HG02610 (cell line): ENCODE measurements at regions not wholly inside any gene's neighbourhood (a gene's known extent, or its start where the extent isn't known, plus 50 kb on each side); places are given as distances from the start of the nearest gene placed in this dataset.

ENCODE experiments used
- ATAC-seq: cut with Tn5 transposase; IDR thresholded peaks from one replicate; pipeline ENCODE4 v1.9.1; 2021; ENCODE audit warnings: mild to moderate bottlenecking, moderate library complexity; ENCODE audit not compliant: unreplicated experiment

DNA sequence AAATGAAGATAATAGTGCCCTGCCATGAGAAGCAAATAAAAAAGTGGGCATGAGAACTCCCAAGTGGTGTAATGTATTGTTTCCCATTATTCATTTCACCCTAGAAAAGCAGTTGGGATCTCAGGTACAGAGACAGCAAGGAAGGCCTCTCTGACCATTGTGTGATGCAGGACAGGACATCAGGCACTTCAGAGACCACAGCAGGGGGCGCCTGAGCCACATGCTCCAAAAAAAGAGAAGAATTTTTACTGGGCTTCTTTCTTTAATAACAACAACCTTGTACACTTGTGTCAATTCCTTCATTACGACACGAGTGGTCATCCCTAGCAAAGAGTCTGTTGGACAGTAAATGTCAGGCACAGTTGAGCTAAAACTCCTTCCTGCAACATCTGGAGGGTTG, 533.3 kb downstream of the OMA1 start:
- no peak for ATAC-seq

DNA sequence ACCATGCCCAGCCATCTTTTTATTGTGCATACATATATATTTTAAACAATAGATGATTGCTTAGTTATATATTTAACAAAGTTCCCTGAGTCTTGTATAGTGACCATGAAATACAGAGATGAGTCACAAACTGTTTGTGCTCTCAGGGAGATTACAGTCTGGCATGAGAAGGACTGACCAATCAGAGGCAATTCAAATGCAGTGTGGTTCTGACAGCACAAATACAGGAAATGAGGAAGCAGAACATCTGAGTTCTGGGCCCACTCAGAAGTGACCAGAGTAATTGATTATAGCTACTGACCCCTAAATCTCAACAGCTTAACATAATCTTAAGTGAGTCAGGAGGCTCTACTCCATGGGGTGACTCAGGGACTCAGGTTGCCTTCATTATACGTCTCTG, 534.5 kb downstream of the OMA1 start:
- ATAC-seq = no peak

DNA sequence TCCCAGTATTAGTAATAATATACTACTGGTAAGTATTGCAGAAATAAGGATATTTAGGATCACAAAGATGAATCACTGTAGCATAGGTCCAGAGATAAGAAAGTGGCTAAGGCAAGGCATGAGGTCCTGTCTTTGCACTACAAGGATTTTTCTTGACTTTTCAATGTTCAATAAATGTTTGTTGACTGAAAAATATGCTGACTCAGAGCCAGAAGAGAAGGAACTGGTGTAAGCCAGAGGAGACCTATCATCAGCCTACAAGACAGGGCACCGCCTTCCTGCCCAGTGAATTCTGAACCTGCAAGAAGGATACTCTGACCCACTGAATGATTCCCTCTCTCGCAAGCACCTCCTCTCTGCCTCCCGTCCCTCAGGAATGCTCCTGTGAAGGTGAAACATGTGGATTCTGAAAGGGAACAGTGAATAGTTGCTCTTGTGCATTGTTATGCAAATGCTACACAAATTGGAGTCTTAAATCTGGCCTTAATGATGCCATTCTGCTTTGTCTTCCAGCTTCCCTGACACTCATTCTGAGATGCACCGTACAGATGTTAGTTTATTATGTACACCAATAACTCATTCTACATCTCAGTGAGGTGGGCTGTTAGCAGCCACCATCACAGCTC, 540.0 kb downstream of the OMA1 start:
- ATAC-seq = no peak

DNA sequence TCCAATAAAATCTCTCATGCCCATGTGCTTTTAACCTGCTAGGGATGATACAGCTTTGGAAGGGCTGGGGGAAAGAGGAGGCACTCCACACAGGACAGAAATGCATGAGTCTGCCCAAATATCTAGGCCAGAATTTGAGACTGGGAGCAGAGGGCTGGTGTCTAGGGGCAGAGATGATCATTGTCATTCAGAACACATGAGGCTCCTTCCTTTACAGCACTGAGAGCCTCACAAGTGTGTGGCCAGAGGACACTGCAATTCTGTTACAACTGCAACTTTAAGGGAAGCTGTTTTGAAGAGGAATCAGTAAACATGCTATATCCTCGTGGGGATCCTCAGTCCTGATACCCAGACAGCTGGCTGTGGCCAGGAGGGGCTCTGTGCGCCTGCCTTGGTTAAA, 541.3 kb downstream of the OMA1 start:
- ATAC-seq = no peak

DNA sequence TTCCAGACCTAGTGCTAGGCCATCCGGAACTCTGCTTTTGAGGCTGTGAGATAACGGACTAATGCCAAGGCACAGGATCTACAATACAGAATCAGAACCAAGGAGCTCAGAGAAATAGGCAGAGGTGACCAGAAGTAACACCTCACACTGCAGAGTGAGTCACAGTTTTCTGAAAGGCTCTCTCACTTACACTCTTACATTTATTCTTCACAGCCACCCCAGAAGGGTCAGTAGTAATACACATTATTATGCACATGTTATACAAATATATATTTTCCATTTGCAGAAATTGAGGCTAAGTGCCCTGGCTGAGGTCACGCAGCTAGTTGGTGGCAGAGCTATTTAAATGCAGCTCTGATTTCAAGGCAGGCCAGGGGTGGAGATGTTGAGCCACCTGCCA, 542.5 kb downstream of the OMA1 start:
- ATAC-seq = no peak

DNA sequence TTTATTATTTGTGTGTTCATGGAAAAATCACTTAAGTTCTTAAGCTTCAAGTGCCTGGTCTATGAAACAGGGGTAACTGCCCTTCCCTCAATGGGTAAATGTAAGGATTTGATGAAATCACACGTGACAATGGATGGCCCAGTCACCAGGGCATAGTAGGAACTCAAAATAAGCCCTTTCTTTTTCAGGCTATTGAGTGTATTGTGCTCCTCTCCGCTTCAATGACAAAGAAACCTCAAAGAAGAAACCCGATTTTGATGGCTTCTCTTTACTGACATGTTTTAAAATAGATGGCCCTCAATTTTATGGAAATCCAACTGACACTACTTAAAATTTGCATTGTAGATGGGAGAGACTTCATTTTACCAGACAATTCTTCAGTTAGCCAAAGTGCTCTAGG, 543.5 kb downstream of the OMA1 start:
- ATAC-seq = no peak

DNA sequence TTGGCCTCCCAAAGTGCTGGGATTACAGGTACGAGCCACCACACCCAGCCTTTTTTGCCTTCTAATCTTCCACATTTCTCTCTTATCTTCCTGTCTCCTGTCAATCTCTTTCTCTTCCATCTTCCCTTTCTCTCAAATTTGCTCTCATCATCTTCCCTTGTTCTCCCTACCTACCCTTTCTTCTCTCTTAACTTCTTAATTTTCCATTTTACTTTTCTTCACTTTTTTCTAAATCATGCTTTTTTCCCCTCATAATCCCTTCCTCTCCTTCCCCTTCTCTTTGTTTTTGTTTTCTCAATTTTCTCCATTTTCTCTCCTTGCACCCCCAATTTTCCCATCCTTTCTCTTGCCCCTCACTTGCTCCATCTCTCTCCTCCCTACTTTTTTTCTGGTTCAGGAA, 545.7 kb downstream of the OMA1 start:
- ATAC-seq = no peak

DNA sequence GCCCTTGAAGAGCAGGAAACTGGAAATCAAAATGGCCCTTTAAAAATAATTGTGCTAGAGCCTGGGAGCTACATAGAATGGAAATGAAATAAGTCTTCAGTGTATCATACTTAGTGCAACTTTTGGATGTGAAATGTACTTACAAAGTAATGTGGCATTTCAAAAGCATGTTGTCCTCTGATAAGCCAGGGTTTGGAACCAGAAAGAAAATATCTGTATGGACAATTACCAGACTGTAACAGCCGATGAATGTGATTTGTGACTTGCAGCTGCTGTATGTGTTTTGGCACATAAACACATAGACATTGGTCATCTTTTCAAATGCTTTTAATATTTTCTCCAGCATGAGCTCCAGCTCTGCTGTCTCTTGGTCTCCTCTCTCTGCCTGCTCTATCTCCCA, 546.4 kb downstream of the OMA1 start:
- no peak for ATAC-seq

DNA sequence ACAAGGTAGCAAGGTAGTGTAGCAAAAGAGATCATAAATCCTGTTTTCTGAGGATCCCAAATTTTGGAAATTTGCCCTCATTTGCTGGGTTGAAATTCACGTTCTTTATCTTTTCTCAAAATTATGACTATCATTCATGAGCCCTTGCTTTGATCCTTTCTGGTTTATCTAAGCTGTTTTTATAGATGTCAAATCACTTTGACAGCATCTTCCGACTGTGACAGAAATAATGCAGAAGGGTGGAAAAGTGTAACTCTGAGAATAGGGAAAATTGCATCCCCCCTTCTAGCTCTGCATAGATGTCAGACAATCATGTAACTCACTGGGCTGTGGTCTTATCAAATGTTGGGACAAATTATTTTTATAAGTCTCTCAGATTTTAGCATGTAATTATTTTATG, 550.1 kb downstream of the OMA1 start:
- no peak for ATAC-seq

DNA sequence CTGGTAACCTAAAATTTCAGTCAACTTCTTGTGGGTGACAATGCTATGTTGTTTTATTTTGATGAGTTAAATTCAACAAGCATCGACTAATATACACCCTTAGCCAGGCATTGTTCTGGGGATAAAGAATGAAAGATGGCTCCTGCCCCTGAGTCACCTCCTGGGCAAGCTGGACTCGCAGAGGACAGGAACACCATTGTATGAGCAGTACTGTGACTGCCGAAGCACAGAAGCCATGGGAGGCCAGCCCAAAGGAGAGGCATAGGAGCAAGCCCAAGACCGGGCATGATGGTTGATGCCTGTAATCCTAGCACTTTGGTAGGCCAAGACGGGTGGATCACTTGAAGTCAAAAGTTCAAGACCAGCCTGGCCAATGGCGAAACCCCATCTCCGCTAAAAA, 555.2 kb downstream of the OMA1 start:
- no peak for ATAC-seq

DNA sequence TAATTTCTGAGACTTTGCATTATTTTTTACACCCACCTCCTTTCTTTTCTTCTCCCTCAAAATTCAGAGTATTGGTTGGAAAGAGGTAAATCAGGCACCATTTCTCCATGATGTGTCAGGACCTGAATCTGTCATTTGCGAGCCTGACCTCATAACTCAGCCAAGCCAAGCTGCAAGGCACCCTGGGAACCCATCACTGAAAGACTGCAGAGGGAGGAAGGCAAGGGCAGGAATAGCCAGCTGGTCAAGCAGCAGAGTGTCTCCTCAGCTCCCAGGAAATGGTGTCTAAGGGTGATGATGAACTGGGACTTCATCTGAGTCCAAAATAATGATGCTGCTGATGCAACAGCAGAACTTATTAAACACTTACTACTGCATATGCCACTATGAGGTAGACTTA, 556.6 kb downstream of the OMA1 start:
- no peak for ATAC-seq

DNA sequence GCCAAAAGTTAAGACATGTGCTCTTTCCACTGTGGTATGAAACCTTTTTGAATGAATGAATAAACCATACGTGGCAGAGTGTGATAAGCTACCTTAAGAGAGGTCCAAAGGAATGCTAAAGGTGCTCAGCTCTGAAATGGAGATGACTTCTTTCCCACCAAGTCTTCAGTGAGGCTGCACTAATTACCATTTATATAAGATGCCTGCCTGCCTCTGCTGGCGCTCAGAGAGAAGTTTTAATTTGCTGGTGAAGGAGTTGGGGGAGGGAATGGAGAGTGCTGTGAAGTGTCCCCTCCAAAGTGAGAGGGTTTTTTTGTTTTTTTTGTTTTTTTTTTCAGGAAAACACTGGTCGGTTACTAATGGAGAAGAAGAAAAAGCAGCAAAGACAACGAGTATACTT, 559.0 kb downstream of the OMA1 start:
- no peak for ATAC-seq

DNA sequence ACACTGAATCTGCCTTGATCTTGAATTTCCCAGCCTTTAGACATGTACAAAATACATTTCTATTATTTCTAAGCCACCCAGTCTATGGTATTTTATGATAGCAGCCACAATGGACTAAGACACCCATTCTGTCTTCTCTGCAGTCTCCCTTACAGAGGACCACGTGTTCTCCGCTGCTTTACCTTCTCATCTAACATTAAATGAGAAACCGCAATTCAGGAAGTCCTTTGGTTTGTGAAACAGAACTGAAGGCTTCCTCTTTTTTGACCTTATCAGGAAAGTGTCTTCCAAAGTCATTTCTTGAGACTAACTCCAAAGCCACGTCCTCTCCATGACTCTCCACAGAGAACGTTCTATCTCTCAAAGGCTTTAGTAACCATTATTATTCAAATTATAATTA, 560.1 kb downstream of the OMA1 start:
- no peak for ATAC-seq

DNA sequence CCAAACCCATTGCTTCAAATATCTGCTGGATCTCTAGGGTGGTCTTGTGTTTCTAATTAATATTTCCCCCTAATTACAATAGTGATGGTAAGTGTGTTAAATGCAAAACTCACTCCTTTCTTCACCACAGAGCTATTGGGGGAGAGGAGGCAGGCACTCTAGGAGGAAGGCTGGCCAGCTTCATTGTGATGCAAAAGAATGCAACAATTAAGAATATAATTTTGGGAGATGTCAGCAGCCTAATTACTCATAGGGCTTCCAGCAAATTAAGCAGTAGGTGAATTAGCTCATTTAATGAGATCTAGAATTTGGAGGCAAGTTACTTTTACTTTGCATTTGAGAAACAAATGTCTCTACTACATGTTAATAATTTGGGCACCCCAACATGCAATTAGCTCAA, 560.4 kb upstream of the DAB1 start:
- ATAC-seq = no peak

DNA sequence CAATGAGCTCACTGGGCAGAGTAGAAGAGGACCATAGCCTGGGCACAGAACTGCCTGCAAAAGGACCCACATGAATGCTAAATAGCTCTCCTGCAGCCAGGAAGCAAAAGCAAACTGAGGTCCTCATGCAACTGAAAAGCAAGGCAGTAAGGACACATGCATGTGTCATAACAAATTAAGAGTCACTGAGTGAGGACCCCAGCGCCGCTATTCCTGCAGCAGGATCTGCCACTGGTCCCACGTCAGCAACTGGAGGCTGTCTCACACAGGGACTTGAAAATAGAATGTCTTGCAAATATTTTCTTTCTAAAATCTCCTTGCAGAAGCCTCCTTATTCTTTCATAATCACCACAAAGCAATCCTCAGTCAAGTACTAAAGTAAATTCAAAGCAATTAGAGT, 559.6 kb upstream of the DAB1 start:
- no peak for ATAC-seq

DNA sequence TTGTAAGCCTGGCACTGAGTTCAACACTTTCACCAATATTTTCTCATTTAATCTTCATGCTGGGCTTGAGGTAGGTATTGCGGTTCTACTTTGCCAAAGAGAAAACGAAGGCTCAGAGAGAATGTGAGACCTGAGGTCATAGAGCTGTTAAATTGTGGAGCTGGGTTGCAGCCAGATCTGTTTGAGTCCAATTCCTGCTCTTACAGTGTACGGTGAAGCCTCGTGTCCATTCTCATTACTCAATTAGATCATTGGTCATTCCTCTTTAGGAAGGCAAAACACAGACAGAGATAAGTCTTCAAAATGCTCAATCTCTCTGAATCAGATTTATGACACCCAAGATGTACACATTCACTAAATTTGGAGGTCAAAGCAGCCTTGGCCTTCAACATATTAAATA, 559.0 kb upstream of the DAB1 start:
- ATAC-seq = no peak

DNA sequence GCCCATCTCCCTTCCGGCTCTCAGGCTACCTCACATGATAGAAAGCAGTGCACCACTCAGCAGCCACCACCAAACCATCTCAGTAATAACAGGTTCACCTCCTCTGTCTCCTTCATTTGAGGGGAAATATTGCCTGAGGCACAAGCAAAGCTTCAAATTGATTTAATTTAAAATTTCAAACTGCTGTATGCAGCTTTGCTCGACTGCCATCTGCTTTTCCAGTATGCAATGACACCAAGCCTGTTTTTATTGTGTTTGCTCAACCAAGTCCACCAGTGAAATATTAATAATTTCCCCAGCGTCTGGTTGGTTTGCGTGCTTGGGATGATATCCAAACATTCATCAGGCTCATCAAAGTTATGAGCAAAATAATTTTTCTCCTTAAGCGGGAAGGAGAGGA, 552.4 kb upstream of the DAB1 start:
- no peak for ATAC-seq

DNA sequence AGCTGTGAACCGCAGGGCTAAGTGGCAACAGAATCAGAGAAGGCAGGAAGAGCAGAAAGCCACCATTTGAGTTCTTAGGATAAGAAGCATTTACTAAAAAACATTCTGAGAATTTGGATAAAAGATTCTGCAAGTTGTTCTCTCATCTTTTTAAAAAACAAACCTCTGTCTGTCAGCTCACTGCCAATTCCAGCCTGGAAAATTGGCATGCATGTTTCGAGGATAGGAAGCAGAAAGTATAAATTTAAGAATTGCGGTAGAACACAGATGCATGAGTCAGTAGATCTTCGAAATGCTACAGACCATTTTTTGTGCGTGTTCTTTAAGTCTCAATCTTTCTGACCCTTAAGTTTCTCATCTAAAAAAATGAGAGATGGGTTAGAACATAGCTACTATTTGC, 544.5 kb upstream of the DAB1 start:
- ATAC-seq = no peak

DNA sequence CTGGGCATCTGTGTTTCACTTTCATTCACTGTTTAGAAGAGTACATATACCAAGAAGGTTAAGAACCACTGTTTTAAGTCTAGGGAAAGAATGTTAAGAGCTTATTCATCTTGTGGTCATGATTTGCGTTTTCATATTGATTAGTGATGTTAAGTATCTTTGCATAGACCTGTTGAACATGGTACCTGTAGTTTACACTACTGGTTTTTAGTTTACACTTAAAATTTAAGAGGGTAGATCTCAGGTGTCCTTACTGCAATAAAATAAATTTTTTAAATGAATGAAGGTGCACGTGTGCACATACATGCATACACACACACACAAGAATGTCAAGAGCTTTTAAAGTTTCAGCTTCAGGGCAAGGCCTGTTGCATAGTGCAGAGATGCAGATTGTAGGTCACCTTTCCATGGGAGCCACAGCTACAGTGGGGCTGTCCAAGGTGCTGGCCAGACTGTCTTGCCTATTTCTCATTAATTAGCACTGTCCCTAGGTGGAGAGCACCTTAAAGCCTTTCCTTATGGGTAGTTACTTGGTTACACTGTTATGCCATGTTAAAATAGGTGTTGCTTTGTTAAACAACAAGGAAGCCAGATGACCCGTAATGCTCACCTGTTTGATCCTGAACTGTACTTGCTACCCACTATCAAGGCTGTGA, 543.0 kb upstream of the DAB1 start:
- no peak for ATAC-seq

DNA sequence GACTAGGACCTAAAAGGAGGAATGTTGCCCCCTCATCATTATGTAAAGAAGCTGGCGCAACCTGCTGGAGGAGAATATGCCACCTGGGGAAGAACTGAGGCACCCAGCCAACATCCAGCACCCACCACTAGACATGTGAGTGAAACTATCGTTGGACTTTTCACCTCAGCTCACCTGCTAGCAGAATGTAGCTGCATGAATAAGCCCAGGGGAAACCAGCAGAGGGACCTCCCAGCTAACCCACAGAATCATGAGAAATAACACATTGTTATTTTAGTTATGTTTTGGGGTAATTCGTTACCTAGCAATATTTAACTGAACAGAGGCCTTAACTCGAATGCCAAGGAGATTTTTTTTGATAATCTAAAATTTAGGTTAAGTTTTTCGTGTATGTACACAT, 542.5 kb upstream of the DAB1 start:
- ATAC-seq = no peak

DNA sequence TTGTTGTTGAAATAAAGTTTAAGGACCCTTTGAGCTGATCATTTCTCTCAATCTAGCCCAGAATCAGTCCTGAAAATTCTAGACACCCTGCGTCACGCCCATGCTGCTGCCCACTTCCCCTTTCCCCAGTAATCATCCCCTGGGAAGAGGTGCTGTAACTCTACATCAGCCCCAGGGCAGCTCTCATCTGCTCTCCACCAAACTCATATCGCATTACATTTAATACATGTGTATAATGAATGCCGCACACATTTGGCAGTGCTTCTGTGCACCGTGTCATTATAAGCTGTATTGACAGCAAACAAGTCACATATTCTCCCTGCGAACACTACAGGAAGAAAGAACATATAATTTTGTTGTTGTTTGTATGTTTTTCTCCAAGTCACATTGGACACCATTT, 539.7 kb upstream of the DAB1 start:
- no peak for ATAC-seq

DNA sequence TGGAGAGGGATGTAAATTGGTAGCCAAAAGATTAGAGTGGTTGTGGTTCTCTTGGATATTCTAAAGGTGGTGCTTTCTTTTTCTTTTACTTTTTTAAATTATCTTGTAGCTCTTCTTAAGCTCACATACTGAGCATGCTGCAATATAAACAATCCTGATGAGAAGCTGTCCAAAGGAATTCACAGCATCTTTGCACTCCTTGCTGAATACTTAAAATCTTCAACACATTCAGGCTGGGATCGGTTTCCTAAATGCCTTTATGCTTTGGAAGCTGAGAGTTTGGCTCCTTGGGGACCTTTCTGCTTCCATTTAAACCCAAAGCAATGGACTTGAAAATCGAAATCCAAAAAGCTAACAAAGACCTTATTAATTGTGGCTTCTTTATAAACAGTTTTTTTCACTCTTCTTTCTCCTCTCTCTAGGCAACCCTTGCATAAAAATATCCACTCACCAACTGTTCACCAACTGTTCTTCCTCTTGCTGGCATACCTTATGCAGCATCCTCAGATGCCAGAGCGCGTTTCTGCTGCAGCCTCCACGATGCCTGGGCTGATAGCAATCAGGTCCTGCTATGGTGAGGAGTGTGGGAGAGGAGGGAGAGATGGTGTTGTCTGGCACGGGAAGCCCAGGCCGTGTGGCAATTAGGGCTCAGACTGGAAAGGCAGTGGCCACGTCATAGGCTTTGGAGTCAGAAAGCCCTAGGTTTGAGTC, 535.8 kb upstream of the DAB1 start:
- no peak for ATAC-seq

DNA sequence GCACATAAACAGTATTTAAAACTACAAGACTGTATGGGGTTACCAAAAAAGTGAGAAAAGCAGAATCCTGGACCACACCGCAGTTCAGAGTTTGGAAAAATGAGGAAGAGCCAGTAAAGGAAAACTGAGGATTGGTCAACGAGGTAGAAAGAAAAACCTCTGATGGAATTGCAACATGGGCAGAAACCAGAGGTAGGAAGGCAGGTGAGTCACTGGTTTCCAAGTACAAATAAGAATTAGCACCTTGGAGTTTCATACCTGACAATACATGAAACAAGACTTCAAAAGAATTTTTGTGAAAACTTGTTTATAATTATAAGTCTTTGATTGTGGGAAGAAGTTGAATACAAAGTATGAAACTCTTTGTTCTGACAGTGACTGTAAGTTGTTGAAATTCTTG, 533.7 kb upstream of the DAB1 start:
- ATAC-seq = no peak
